PC-3 (cell line): ENCODE measurements at regions not wholly inside any gene's neighbourhood (a gene's known extent, or its start where the extent isn't known, plus 50 kb on each side); places are given as distances from the start of the nearest gene placed in this dataset.

Experiments
- EZH2 ChIP-seq: fragments of 300-600 bp; sonication (generic); IDR thresholded peaks from one replicate; pipeline ENCODE4 v1.6.1; 2017; ENCODE audit warnings: antibody characterized with exemption, mild to moderate bottlenecking, low read length; ENCODE audit not compliant: unreplicated experiment
- EZH2phosphoT487 ChIP-seq: fragments of 300-600 bp; sonication (generic); IDR thresholded peaks from 2 replicates; pipeline ENCODE4 v1.6.1; 2018; ENCODE audit warnings: mild to moderate bottlenecking, antibody characterized with exemption, low read length, borderline replicate concordance
- TF ChIP-seq, protein P1 (sequence below): fragments of 300-600 bp; sonication (generic); conservative IDR thresholded peaks from 2 replicates; pipeline ENCODE4 v1.5.1; 2017; ENCODE audit warnings: antibody characterized with exemption, low read depth, mild to moderate bottlenecking, low read length

DNA sequence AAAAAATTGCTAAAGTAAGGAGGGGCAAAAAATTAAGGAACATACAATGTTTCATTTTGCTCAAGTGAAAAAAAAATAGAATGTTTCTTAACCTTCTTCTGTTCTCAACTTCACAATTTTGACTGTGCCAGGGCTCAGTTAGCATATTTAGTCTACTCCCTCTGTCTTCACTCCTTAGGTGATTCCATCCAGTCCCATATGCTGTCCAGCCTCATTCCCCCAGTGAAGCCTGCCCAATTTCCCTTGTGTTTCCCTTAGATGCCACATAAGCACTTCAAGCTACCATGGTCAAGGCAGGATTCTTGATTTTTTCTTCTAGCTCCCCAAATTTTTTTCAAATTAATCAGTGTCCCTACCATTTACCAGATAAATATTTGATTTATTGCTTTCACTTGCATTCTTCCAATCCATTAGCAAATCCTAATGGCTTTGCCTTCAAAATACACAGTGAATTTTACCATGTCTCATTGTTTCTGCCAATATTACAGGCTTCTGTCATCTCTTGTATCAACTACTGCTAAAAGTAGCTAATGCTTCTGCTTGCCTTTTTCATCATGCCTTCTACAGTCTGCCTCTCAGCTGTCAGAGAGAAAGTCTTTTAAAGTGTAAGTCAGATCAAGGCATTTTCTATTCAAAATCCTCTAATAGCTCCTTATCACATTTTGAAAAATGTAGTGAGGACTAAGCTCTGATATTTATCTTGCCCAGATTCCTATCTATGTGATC, 166.8 kb downstream of the MACC1 start:
- TF ChIP-seq, protein P1, sequence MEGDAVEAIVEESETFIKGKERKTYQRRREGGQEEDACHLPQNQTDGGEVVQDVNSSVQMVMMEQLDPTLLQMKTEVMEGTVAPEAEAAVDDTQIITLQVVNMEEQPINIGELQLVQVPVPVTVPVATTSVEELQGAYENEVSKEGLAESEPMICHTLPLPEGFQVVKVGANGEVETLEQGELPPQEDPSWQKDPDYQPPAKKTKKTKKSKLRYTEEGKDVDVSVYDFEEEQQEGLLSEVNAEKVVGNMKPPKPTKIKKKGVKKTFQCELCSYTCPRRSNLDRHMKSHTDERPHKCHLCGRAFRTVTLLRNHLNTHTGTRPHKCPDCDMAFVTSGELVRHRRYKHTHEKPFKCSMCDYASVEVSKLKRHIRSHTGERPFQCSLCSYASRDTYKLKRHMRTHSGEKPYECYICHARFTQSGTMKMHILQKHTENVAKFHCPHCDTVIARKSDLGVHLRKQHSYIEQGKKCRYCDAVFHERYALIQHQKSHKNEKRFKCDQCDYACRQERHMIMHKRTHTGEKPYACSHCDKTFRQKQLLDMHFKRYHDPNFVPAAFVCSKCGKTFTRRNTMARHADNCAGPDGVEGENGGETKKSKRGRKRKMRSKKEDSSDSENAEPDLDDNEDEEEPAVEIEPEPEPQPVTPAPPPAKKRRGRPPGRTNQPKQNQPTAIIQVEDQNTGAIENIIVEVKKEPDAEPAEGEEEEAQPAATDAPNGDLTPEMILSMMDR = no peak
- TF ChIP-seq EZH2phosphoT487 (no peak), EZH2 (no peak)
